Smooth muscle cell (in vitro differentiated cells): ENCODE measurements at regions not wholly inside any gene's neighbourhood (a gene's known extent, or its start where the extent isn't known, plus 50 kb on each side); places are given as distances from the start of the nearest gene placed in this dataset.
"Not testable (repeated sequence)": the region's sequence is repeated elsewhere in the genome, so short reads cannot be mapped to it uniquely, and the experiment has no call there.

Experiments
- DNase-seq: peaks from one replicate; lab custom pipeline; 2025; ENCODE audit not compliant: unreplicated experiment; lab: John Stamatoyannopoulos, UW
- H2AFZ ChIP-seq: fragments of 200-600 bp; sonication (generic); 2 replicates; pipeline ENCODE4 v1.6.0; 2016; ENCODE audit warnings: antibody characterized with exemption, low read depth, mild to moderate bottlenecking
- H3F3A ChIP-seq: fragments of 200-600 bp; sonication (generic); 2 replicates; pipeline ENCODE4 v1.6.0; 2017; ENCODE audit warnings: antibody characterized with exemption, low read depth
- H3K27ac ChIP-seq: fragments of 200-600 bp; sonication (generic); 2 replicates; pipeline ENCODE4 v1.5.1; 2016; ENCODE audit warnings: low read depth, mild to moderate bottlenecking
- H3K27me3 ChIP-seq: fragments of 200-600 bp; sonication (generic); 2 replicates; pipeline ENCODE4 v1.6.1; 2016; ENCODE audit warnings: low read depth, mild to moderate bottlenecking
- H3K36me3 ChIP-seq: fragments of 200-600 bp; sonication (generic); 2 replicates; pipeline ENCODE4 v1.5.1; 2016; ENCODE audit warnings: low read depth
- H3K4me1 ChIP-seq: fragments of 200-600 bp; sonication (generic); 2 replicates; pipeline ENCODE4 v1.5.1; 2016; ENCODE audit warnings: low read depth
- H3K4me2 ChIP-seq: fragments of 200-600 bp; sonication (generic); 2 replicates; pipeline ENCODE4 v1.6.0; 2016; ENCODE audit warnings: mild to moderate bottlenecking
- H3K4me3 ChIP-seq: fragments of 200-600 bp; sonication (generic); 2 replicates; pipeline ENCODE4 v1.5.1; 2016; ENCODE audit warnings: mild to moderate bottlenecking
- H3K79me2 ChIP-seq: fragments of 200-600 bp; sonication (generic); 2 replicates; pipeline ENCODE4 v1.6.0; 2016; ENCODE audit warnings: low read depth, mild to moderate bottlenecking
- H3K9ac ChIP-seq: fragments of 200-600 bp; sonication (generic); 2 replicates; pipeline ENCODE4 v1.6.0; 2016; ENCODE audit warnings: low read depth
- H3K9me3 ChIP-seq: fragments of 200-600 bp; sonication (generic); replicated peaks from 2 replicates; pipeline ENCODE4 v1.5.1; 2016; ENCODE audit warnings: low read depth
- H4K20me1 ChIP-seq: fragments of 200-600 bp; sonication (generic); 2 replicates; pipeline ENCODE4 v1.6.0; 2016; ENCODE audit warnings: low read depth
- CTCF ChIP-seq: fragments of 200-600 bp; sonication (generic); IDR thresholded peaks from 2 replicates; pipeline ENCODE4 v1.5.1; 2017; ENCODE audit warnings: borderline replicate concordance, mild to moderate bottlenecking, antibody characterized with exemption; ENCODE audit not compliant: insufficient read depth, poor library complexity, severe bottlenecking
- WGBS: methylation state at CpG from one replicate; pipeline ENCODE4 v1.1.7; 2016; ENCODE audit warnings: low lambda C conversion rate; 5-methylcytosine and 5-hydroxymethylcytosine counted together

DNA sequence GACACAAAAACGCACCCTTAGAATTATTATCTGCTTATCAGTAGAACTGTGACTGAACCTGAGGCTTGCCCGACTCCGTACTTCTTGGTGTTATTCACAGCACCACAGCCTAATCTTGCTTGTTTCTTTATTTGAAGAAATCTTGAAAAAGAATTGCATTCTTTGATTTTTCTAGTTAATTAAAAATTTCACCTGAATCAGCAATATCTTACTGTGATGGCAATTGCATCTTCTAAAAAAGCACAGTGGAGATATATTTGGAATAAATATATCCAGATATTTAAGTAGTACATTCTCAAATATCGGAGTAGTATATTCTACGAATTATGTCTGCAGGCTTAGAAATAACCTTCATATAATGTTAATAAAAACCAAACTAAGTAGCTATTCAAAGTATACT, 90.1 kb upstream of the LYSMD4 start:
- no peak for TF ChIP-seq CTCF
- Histone ChIP-seq H3K9me3 (no peaks in the 10 kb centered on the region), H3K27ac (no peak overlapping the region), H3K4me2 (no peak overlapping the region), H3K4me3 (no peak overlapping the region), H3K27me3 (no peaks in the 10 kb centered on the region), H3F3A (no peaks in the 10 kb centered on the region), H3K79me2 (no peaks in the 10 kb centered on the region), H4K20me1 (no peaks in the 10 kb centered on the region), H3K9ac (no peak overlapping the region), H2AFZ (no peak overlapping the region), H3K4me1 (no peaks in the 10 kb centered on the region), H3K36me3 (no peaks in the 10 kb centered on the region)
- WGBS: 78% methylated on average over 5 of the region's 5 CpGs
- DNase-seq: no peak

- DNase-seq: no peak
- Histone ChIP-seq H2AFZ (no peak overlapping the region), H3F3A (no peaks in the 10 kb centered on the region), H3K36me3 (no peaks in the 10 kb centered on the region), H3K4me2 (no peak overlapping the region), H4K20me1 (no peaks in the 10 kb centered on the region), H3K4me1 (no peaks in the 10 kb centered on the region), H3K4me3 (no peak overlapping the region), H3K79me2 (no peaks in the 10 kb centered on the region), H3K9me3 (no peaks in the 10 kb centered on the region), H3K9ac (no peak overlapping the region), H3K27ac (no peak overlapping the region), H3K27me3 (no peaks in the 10 kb centered on the region)
- no peak for TF ChIP-seq CTCF
- WGBS: 92% methylated on average over 2 of the region's 2 CpGs
Observed at GRCh38 chr15:99819981-99820718, 86.9 kb upstream of the LYSMD4 start.

DNA sequence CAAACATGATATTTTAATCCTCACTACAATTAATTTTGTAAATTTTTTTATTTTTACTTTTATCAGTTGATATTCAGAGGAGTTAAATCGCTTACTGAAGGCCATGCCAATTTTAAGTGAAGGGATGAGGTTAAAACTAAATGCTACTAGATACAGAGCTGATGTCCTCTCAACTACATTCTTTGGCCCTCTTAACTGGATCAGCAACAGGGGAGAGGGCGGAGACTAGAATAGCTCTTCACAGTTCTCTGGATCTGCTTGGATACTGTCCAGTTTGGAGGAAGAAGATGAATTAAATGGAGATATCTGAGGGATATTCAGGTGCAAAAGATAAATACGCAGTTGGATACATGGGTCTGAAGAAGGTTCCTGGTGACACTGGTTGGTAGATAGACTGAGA, 85.6 kb upstream of the LYSMD4 start:
- H3K79me2 ChIP-seq: no peaks in the 10 kb centered on the region
- H3K4me3 ChIP-seq: no peak overlapping the region
- no peak for DNase-seq
- no peaks in the 10 kb centered on the region for H3K9me3 ChIP-seq
- no peak for TF ChIP-seq CTCF
- H3F3A ChIP-seq: no peaks in the 10 kb centered on the region
- no peak overlapping the region for H3K9ac ChIP-seq
- no peaks in the 10 kb centered on the region for H4K20me1 ChIP-seq
- no peak overlapping the region for H3K27ac ChIP-seq
- H2AFZ ChIP-seq: no peak overlapping the region
- H3K36me3 ChIP-seq: no peaks in the 10 kb centered on the region
- H3K27me3 ChIP-seq: no peaks in the 10 kb centered on the region
- H3K4me2 ChIP-seq: no peak overlapping the region
- WGBS: 95% methylated on average over 3 of the region's 3 CpGs
- H3K4me1 ChIP-seq: no peaks in the 10 kb centered on the region

GRCh38 chr15:99816862-99817261, 83.6 kb upstream of the LYSMD4 start:
- not testable (repeated sequence) for DNase-seq, H3K27me3 ChIP-seq, H2AFZ ChIP-seq, H3K36me3 ChIP-seq, H4K20me1 ChIP-seq, H3F3A ChIP-seq, H3K4me3 ChIP-seq, H3K27ac ChIP-seq, H3K4me1 ChIP-seq, H3K79me2 ChIP-seq, H3K4me2 ChIP-seq, H3K9me3 ChIP-seq, H3K9ac ChIP-seq
- WGBS: 76% methylated on average over 2 of the region's 2 CpGs

DNA sequence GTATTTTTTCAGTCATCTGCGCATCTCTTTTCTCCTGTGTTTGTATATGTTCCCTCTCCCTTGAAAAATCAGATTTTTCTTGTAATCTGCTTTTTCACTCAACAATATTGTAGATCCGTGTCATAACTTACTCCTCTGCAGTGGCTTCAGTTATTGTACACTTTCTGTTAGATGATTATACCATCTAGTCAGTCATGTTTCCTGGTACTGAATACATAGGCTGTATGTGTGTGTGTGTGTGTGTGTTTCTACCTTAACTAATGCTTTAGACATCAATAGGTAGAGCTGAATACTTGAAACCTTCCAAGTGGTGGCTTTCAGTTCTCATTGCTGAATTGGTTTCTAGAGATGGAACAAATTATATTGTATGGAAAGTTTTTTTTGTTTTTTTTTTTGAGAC, 77.4 kb upstream of the LYSMD4 start:
- 94% methylated on average over 2 of the region's 2 CpGs for WGBS
- DNase-seq, H3K4me2 ChIP-seq, H3K27ac ChIP-seq, H3K27me3 ChIP-seq, H3K4me3 ChIP-seq, H3K36me3 ChIP-seq, H2AFZ ChIP-seq, H3K4me1 ChIP-seq, H4K20me1 ChIP-seq, H3K9ac ChIP-seq, H3K9me3 ChIP-seq, H3F3A ChIP-seq, H3K79me2 ChIP-seq: not testable (repeated sequence)

- DNase-seq, H4K20me1 ChIP-seq, H3K4me3 ChIP-seq, H3K9ac ChIP-seq, H3K4me1 ChIP-seq, H2AFZ ChIP-seq, H3K9me3 ChIP-seq, H3K79me2 ChIP-seq, H3K27me3 ChIP-seq, H3K27ac ChIP-seq, H3F3A ChIP-seq, H3K4me2 ChIP-seq, H3K36me3 ChIP-seq: not testable (repeated sequence)
- WGBS: 89% methylated on average over 19 of the region's 33 CpGs
Observed at GRCh38 chr15:99799854-99800250, 66.6 kb upstream of the LYSMD4 start.
